ENCODE measurements at regions not wholly inside any gene's neighbourhood (a gene's known extent, or its start where the extent isn't known, plus 50 kb on each side); places are given as distances from the start of the nearest gene placed in this dataset.
"Not testable (repeated sequence)": the region's sequence is repeated elsewhere in the genome, so short reads cannot be mapped to it uniquely, and the experiment has no call there.

GRCh38 chr12:76292891-76293290 lies 55.3 kb downstream of the BBS10 start:
- H3K27me3 ChIP-seq (ENCODE audit: control insufficient read depth, insufficient read depth, low read length); H3K9ac ChIP-seq; H3K4me2 ChIP-seq (ENCODE audit: low read length): not testable (repeated sequence)

GRCh38 chr12:76292305-76292704 lies 55.9 kb downstream of the BBS10 start:
- not testable (repeated sequence) for H3K27me3 ChIP-seq (ENCODE audit: control insufficient read depth, insufficient read depth, low read length); H3K4me2 ChIP-seq (ENCODE audit: low read length); H3K4me3 ChIP-seq (ENCODE audit: low read depth, low read length); H3K9me3 ChIP-seq (ENCODE audit: control insufficient read depth, low read length); H3K4me1 ChIP-seq; H3K79me2 ChIP-seq; H3K36me3 ChIP-seq (ENCODE audit: control insufficient read depth, insufficient read depth, low read length); H3K27ac ChIP-seq; H2AFZ ChIP-seq; H3K9ac ChIP-seq

More at GRCh38 chr12:76292891-76293290, 55.3 kb downstream of the BBS10 start:
- H3K27ac ChIP-seq; H3K9me3 ChIP-seq (ENCODE audit: control insufficient read depth, low read length); H3K4me1 ChIP-seq; H3K79me2 ChIP-seq; H3K4me3 ChIP-seq (ENCODE audit: low read depth, low read length); H3K36me3 ChIP-seq (ENCODE audit: control insufficient read depth, insufficient read depth, low read length); H2AFZ ChIP-seq: not testable (repeated sequence)

- H3K27ac ChIP-seq = no peak overlapping the region
- H3K4me3 ChIP-seq (ENCODE audit: low read depth, low read length) = no peak overlapping the region
- no peak overlapping the region for H2AFZ ChIP-seq
- TF ChIP-seq, protein P1, sequence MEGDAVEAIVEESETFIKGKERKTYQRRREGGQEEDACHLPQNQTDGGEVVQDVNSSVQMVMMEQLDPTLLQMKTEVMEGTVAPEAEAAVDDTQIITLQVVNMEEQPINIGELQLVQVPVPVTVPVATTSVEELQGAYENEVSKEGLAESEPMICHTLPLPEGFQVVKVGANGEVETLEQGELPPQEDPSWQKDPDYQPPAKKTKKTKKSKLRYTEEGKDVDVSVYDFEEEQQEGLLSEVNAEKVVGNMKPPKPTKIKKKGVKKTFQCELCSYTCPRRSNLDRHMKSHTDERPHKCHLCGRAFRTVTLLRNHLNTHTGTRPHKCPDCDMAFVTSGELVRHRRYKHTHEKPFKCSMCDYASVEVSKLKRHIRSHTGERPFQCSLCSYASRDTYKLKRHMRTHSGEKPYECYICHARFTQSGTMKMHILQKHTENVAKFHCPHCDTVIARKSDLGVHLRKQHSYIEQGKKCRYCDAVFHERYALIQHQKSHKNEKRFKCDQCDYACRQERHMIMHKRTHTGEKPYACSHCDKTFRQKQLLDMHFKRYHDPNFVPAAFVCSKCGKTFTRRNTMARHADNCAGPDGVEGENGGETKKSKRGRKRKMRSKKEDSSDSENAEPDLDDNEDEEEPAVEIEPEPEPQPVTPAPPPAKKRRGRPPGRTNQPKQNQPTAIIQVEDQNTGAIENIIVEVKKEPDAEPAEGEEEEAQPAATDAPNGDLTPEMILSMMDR (IDR thresholded peaks at IDR 0.05) = no peak
- H3K27me3 ChIP-seq (ENCODE audit: control insufficient read depth, insufficient read depth, low read length) = no peaks in the 10 kb centered on the region
- no peaks in the 10 kb centered on the region for H3K79me2 ChIP-seq
- no peaks in the 10 kb centered on the region for H3K4me1 ChIP-seq
- no peak overlapping the region for H3K9ac ChIP-seq
- no peaks in the 10 kb centered on the region for H3K36me3 ChIP-seq (ENCODE audit: control insufficient read depth, insufficient read depth, low read length)
- H3K4me2 ChIP-seq (ENCODE audit: low read length) = no peak overlapping the region
- no peaks in the 10 kb centered on the region for H3K9me3 ChIP-seq (ENCODE audit: control insufficient read depth, low read length)
These were observed 57.0 kb downstream of the BBS10 start for GRCh38 chr12:76290963-76291859.

GRCh38 chr12:76288218-76288617 lies 60.0 kb downstream of the BBS10 start:
- Histone ChIP-seq H3K4me3 (ENCODE audit: low read depth, low read length) (no peak overlapping the region), H2AFZ (no peak overlapping the region)

GRCh38 chr12:76284816-76285750 lies 63.1 kb downstream of the BBS10 start:
- Histone ChIP-seq H3K4me2 (ENCODE audit: low read length) (no peak overlapping the region), H3K36me3 (ENCODE audit: control insufficient read depth, insufficient read depth, low read length) (no peaks in the 10 kb centered on the region), H3K27ac (no peak overlapping the region), H3K4me1 (no peaks in the 10 kb centered on the region), H2AFZ (no peak overlapping the region), H3K79me2 (no peaks in the 10 kb centered on the region), H3K9ac (no peak overlapping the region), H3K9me3 (ENCODE audit: control insufficient read depth, low read length) (no peaks in the 10 kb centered on the region), H3K4me3 (ENCODE audit: low read depth, low read length) (no peak overlapping the region), H3K27me3 (ENCODE audit: control insufficient read depth, insufficient read depth, low read length) (no peaks in the 10 kb centered on the region)
- TF ChIP-seq, protein P1 (IDR thresholded peaks at IDR 0.05) = no peak

More at GRCh38 chr12:76288218-76288617, 60.0 kb downstream of the BBS10 start:
- no peak overlapping the region for H3K27ac ChIP-seq
- no peak overlapping the region for H3K9ac ChIP-seq
- TF ChIP-seq, protein P1 (IDR thresholded peaks at IDR 0.05) = no peak
- H3K36me3 ChIP-seq (ENCODE audit: control insufficient read depth, insufficient read depth, low read length) = no peaks in the 10 kb centered on the region
- H3K27me3 ChIP-seq (ENCODE audit: control insufficient read depth, insufficient read depth, low read length) = no peaks in the 10 kb centered on the region
- no peaks in the 10 kb centered on the region for H3K4me1 ChIP-seq
- no peaks in the 10 kb centered on the region for H3K79me2 ChIP-seq
- H3K9me3 ChIP-seq (ENCODE audit: control insufficient read depth, low read length) = no peaks in the 10 kb centered on the region
- H3K4me2 ChIP-seq (ENCODE audit: low read length) = no peak overlapping the region

All from parathyroid adenoma (tissue), 2 donors.